CD4-positive, alpha-beta memory T cell (primary cell): ENCODE measurements at regions not wholly inside any gene's neighbourhood (a gene's known extent, or its start where the extent isn't known, plus 50 kb on each side); places are given as distances from the start of the nearest gene placed in this dataset.
"Not testable (repeated sequence)": the region's sequence is repeated elsewhere in the genome, so short reads cannot be mapped to it uniquely, and the experiment has no call there.

Experiments used
- CTCF ChIA-PET: fragments of 350-600 bp; sonication (Branson Sonifier 250); formaldehyde crosslinking; loops from one replicate; lab custom pipeline; 2021; ENCODE audit warnings: inconsistent platforms; ENCODE audit not compliant: partially characterized antibody; lab: Charles Lee
- POLR2A ChIA-PET: fragments of 350-600 bp; sonication (Branson Sonifier 250); formaldehyde crosslinking; loops from one replicate; lab custom pipeline; 2021; ENCODE audit not compliant: partially characterized antibody; lab: Charles Lee
- DNase-seq, 5 donors: peaks; one replicate each; pipeline versions ENCODE4 v3.0.0 to v3.0.0-alpha.2; 2020 to 2022; ENCODE audit warnings: mixed read lengths in 1 of 5
- H3K27ac ChIP-seq: one replicate; pipeline ENCODE4 v1.7.0; 2013; ENCODE audit warnings: low read depth, low read length
- H3K27me3 ChIP-seq: 2 replicates; pipeline ENCODE4 v1.7.0; 2013; ENCODE audit warnings: mild to moderate bottlenecking, low read length, moderate library complexity; ENCODE audit not compliant: insufficient read depth
- H3K36me3 ChIP-seq: 2 replicates; pipeline ENCODE4 v1.7.0; 2013; ENCODE audit warnings: mild to moderate bottlenecking, low read length, moderate library complexity; ENCODE audit not compliant: insufficient read depth
- H3K4me1 ChIP-seq: 2 replicates; pipeline ENCODE4 v1.7.0; 2013; ENCODE audit warnings: mild to moderate bottlenecking, low read length, moderate library complexity; ENCODE audit not compliant: insufficient read depth
- H3K4me3 ChIP-seq, 2 donors: one replicate each; pipeline ENCODE4 v1.7.0; 2013; ENCODE audit warnings: low read length in 2 of 2, mild to moderate bottlenecking in 1 of 2
- H3K9me3 ChIP-seq, 2 donors: one replicate each; pipeline ENCODE4 v1.7.0; 2013; ENCODE audit warnings: low read length in 2 of 2, control low read depth in 1 of 2; ENCODE audit not compliant: control insufficient read depth in 1 of 2
- H3K27ac Mint-ChIP-seq, 7 donors: one replicate each; pipeline ENCODE4 v1.8.0; 2020 to 2021; ENCODE audit warnings: mixed read lengths in 7 of 7, mild to moderate bottlenecking in 6 of 7, inconsistent platforms in 3 of 7, moderate library complexity in 3 of 7
- H3K27me3 Mint-ChIP-seq, 2 donors: one replicate each; pipeline ENCODE4 v1.8.0; 2020 to 2021; ENCODE audit warnings: mixed read lengths in 2 of 2
- H3K36me3 Mint-ChIP-seq, 2 donors: one replicate each; pipeline ENCODE4 v1.8.0; 2020 to 2021; ENCODE audit warnings: mixed read lengths in 2 of 2, inconsistent platforms in 1 of 2, mild to moderate bottlenecking in 1 of 2
- H3K4me1 Mint-ChIP-seq, 4 donors: one replicate each; pipeline ENCODE4 v1.8.0; 2020 to 2021; ENCODE audit warnings: mixed read lengths in 4 of 4, mild to moderate bottlenecking in 1 of 4
- H3K4me3 Mint-ChIP-seq, 8 donors: one replicate each; pipeline ENCODE4 v1.8.0; 2020 to 2021; ENCODE audit warnings: mixed read lengths in 8 of 8, mild to moderate bottlenecking in 7 of 8, moderate library complexity in 6 of 8, inconsistent platforms in 3 of 8
- H3K9me3 Mint-ChIP-seq, 8 donors: one replicate each; pipeline ENCODE4 v1.8.0; 2020 to 2021; ENCODE audit warnings: mixed read lengths in 8 of 8, mild to moderate bottlenecking in 5 of 8, inconsistent platforms in 3 of 8, moderate library complexity in 1 of 8
- intact Hi-C: fragments of 100-400 bp; cut with micrococcal nuclease; formaldehyde crosslinking; loops from one replicate; pipeline ENCODE4 v1.15.1; 2023

GRCh38 chr3:195656091-195656490 lies 64.7 kb upstream of the MUC20 start:
- Mint-ChIP-seq H3K4me1 (peaks cover 4 to 11% (median 7%) of the 10 kb centered on the region in 4 donors), H3K4me3 (peak overlapping the region in 5 of 8 donors; percentile 29 to 71 (median 32)), H3K27ac (peak overlapping the region in 3 of 7 donors; percentile 17 to 51 (median 41))
- DNase-seq, H3K27me3 Mint-ChIP-seq, H3K4me1 ChIP-seq, H3K4me3 ChIP-seq, H3K27me3 ChIP-seq, H3K36me3 ChIP-seq, H3K27ac ChIP-seq, CTCF ChIA-PET, H3K9me3 Mint-ChIP-seq, POLR2A ChIA-PET, H3K9me3 ChIP-seq, intact Hi-C loops, H3K36me3 Mint-ChIP-seq: not testable (repeated sequence)

GRCh38 chr3:195654746-195655145 lies 66.0 kb upstream of the MUC20 start:
- H3K4me3 ChIP-seq, H3K9me3 ChIP-seq, H3K9me3 Mint-ChIP-seq, H3K4me3 Mint-ChIP-seq, H3K27ac ChIP-seq, POLR2A ChIA-PET, H3K4me1 ChIP-seq, H3K27ac Mint-ChIP-seq, intact Hi-C loops, H3K27me3 ChIP-seq, H3K36me3 Mint-ChIP-seq, H3K27me3 Mint-ChIP-seq, DNase-seq, H3K36me3 ChIP-seq: not testable (repeated sequence)
- H3K4me1 Mint-ChIP-seq: peaks cover 3 to 11% (median 6%) of the 10 kb centered on the region in 4 donors
- CTCF ChIA-PET: interaction anchor here (1.0 kb wide), 1 partner anchor 1945 kb away, joined by 6 read pairs; no protein-coding TSS in a partner anchor

GRCh38 chr3:195654138-195654537 lies 66.6 kb upstream of the MUC20 start:
- peaks cover 3 to 11% (median 6%) of the 10 kb centered on the region in 4 donors for H3K4me1 Mint-ChIP-seq
- H3K27ac Mint-ChIP-seq: peak overlapping the region in 1 of 7 donors; percentile 51
- POLR2A ChIA-PET, DNase-seq, H3K36me3 ChIP-seq, H3K9me3 ChIP-seq, H3K4me3 Mint-ChIP-seq, H3K27ac ChIP-seq, H3K4me3 ChIP-seq, H3K36me3 Mint-ChIP-seq, intact Hi-C loops, H3K9me3 Mint-ChIP-seq, H3K27me3 Mint-ChIP-seq, H3K4me1 ChIP-seq, H3K27me3 ChIP-seq: not testable (repeated sequence)
- CTCF ChIA-PET: interaction anchor here (1.0 kb wide), 1 partner anchor 1946 kb away, joined by 6 read pairs; no protein-coding TSS in a partner anchor

GRCh38 chr3:195653641-195654040 lies 67.1 kb upstream of the MUC20 start:
- H3K4me3 ChIP-seq, H3K36me3 ChIP-seq, intact Hi-C loops, H3K27me3 ChIP-seq, H3K9me3 ChIP-seq, H3K4me1 ChIP-seq, H3K27ac ChIP-seq, POLR2A ChIA-PET, H3K27me3 Mint-ChIP-seq, H3K9me3 Mint-ChIP-seq, H3K36me3 Mint-ChIP-seq: not testable (repeated sequence)
- CTCF ChIA-PET: interaction anchor here (1.0 kb wide), 1 partner anchor 1946 kb away, joined by 6 read pairs; no protein-coding TSS in a partner anchor
- peak overlapping the region in 3 of 7 donors; percentile 54 to 90 (median 80) for H3K27ac Mint-ChIP-seq
- H3K4me1 Mint-ChIP-seq: peaks cover 3 to 11% (median 6%) of the 10 kb centered on the region in 4 donors
- DNase-seq: peak in 3 of 5 donors; percentile 21 to 30 (median 24)
- peak overlapping the region in 5 of 8 donors; percentile 7 to 85 (median 51) for H3K4me3 Mint-ChIP-seq

GRCh38 chr3:195647912-195648702 lies 64.4 kb upstream of the APOD start:
- H3K9me3 ChIP-seq, H3K4me1 ChIP-seq, DNase-seq, H3K4me1 Mint-ChIP-seq, H3K4me3 Mint-ChIP-seq, H3K27me3 ChIP-seq, POLR2A ChIA-PET, H3K36me3 ChIP-seq, H3K27me3 Mint-ChIP-seq, intact Hi-C loops, H3K27ac ChIP-seq, H3K27ac Mint-ChIP-seq, CTCF ChIA-PET, H3K9me3 Mint-ChIP-seq, H3K4me3 ChIP-seq, H3K36me3 Mint-ChIP-seq: not testable (repeated sequence)

- H3K4me1 Mint-ChIP-seq, DNase-seq, H3K4me3 ChIP-seq, H3K4me3 Mint-ChIP-seq, H3K27ac Mint-ChIP-seq, H3K27me3 ChIP-seq, intact Hi-C loops, POLR2A ChIA-PET, H3K36me3 Mint-ChIP-seq, CTCF ChIA-PET, H3K36me3 ChIP-seq, H3K4me1 ChIP-seq, H3K27me3 Mint-ChIP-seq, H3K9me3 ChIP-seq, H3K9me3 Mint-ChIP-seq, H3K27ac ChIP-seq: not testable (repeated sequence)
Observed at GRCh38 chr3:195645872-195646271, 62.1 kb upstream of the APOD start.

- H3K9me3 ChIP-seq, H3K4me1 Mint-ChIP-seq, intact Hi-C loops, H3K9me3 Mint-ChIP-seq, H3K4me1 ChIP-seq, H3K36me3 ChIP-seq, H3K4me3 ChIP-seq, H3K27me3 Mint-ChIP-seq, POLR2A ChIA-PET, H3K27ac ChIP-seq, H3K36me3 Mint-ChIP-seq, H3K4me3 Mint-ChIP-seq, DNase-seq, CTCF ChIA-PET, H3K27me3 ChIP-seq: not testable (repeated sequence)
- peak overlapping the region in 1 of 7 donors; percentile 41 for H3K27ac Mint-ChIP-seq
Observed at GRCh38 chr3:195643245-195643644, 59.5 kb upstream of the APOD start.
